Erythroblast (primary cell): ENCODE measurements at regions not wholly inside any gene's neighbourhood (a gene's known extent, or its start where the extent isn't known, plus 50 kb on each side); places are given as distances from the start of the nearest gene placed in this dataset.
A peak's percentile ranks its signal among the peaks of the same experiment; 100 is the strongest.

Source experiments
- DNase-seq, 2 experiments: peaks; one replicate each; lab custom pipeline; 2025; lab: John Stamatoyannopoulos, UW
- GATA1 ChIP-seq: IDR thresholded peaks from 2 replicates; pipeline ENCODE4 v1.6.1; 2011; ENCODE audit warnings: low read depth, mild to moderate bottlenecking, control low read depth, low read length, moderate library complexity
- POLR2A ChIP-seq: IDR thresholded peaks from 2 replicates; pipeline ENCODE4 v1.6.1; 2011; ENCODE audit warnings: mild to moderate bottlenecking, low read length

- no peak for TF ChIP-seq POLR2A
- no peak for TF ChIP-seq GATA1
- DNase-seq: no peak
Observed at GRCh38 chr17:79405823-79406222, 205.0 kb downstream of the RBFOX3 start.

- DNase-seq: no peak
- no peak for TF ChIP-seq POLR2A
- TF ChIP-seq GATA1: no peak
Observed at GRCh38 chr17:79404136-79404911, 206.5 kb downstream of the RBFOX3 start.

DNA sequence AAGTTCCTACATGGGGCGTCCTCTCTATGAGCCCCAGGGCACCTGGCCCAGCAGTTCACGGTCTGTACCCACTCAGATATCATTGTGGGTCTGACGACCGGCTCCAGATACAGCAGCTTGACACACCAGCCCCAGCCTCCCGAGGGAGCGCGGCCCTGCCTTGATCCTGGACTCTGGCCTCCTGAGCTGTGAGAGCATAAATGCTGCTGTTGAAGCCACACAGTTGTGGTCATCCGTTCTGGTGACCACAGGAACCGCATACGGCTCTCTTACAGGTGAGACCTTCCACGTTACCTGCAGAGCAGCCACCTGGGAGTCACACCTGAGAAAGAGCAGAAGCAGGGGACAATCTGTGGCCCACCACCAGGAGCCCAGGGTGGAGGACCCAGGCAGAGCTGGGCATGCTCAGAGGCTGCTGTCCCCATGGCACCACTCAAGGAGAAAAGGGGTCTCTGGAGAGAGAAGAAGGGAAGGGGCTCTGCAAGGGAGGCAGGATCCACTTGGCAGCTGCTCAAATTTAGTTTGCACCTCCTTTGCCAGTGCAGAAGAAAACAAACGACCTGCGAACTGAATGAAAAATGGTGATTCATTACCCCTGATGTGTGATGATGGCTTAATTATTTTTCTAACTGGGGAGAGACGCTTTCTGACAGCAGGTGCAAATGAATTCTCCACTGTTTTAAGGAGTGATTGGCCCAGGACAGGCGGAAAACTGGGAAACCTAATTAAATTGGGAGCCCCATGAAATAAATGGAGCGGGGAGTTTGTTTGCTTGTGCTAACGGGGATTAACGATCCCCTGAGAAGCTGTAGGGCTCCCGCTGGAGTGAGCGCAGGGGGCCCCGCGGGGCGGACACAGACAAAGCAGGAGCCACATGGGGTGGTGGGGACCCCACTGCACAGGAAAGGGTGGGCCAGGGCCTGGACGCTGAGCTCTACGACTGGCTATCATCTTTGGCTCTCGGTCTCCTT is 208.9 kb downstream of the RBFOX3 start:
- TF ChIP-seq POLR2A (no peak), GATA1 (no peak)
- DNase-seq: no peak

GRCh38 chr17:79400989-79401703 is 209.7 kb downstream of the RBFOX3 start:
- no peak for TF ChIP-seq POLR2A
- no peak for TF ChIP-seq GATA1
- DNase-seq: peak; percentile 52 to 76

GRCh38 chr17:79399610-79400144 is 211.2 kb downstream of the RBFOX3 start:
- DNase-seq: no peak
- TF ChIP-seq GATA1: no peak
- TF ChIP-seq POLR2A: no peak

- no peak for DNase-seq
- TF ChIP-seq GATA1 (no peak), POLR2A (no peak)
Observed at GRCh38 chr17:79398441-79398840, 212.4 kb downstream of the RBFOX3 start.

DNA sequence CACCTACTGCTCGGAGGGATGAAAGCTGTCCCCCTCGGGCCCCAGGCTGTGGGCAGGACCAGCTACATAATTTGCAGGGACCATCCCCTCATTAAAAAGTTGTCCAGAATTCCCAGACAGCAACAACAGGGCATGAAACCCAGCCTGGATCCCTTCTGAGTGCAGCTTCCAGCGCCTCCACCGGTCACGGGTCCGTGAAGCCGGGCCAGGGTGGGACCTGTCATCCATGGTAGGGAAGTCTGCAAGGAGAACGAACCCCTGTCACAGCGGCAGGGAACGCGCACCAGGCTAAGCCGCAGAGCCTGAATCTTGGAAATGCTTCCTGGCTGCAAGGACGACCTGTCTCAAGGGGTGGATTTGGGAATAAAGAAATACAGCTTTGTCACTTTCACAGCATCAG is 214.2 kb downstream of the RBFOX3 start:
- TF ChIP-seq POLR2A (no peak), GATA1 (no peak)

GRCh38 chr17:79395545-79395944 is 215.3 kb downstream of the RBFOX3 start:
- TF ChIP-seq GATA1: no peak
- no peak for TF ChIP-seq POLR2A
- DNase-seq: no peak

More for the DNA sequence above, 214.2 kb downstream of the RBFOX3 start:
- DNase-seq: no peak

DNA sequence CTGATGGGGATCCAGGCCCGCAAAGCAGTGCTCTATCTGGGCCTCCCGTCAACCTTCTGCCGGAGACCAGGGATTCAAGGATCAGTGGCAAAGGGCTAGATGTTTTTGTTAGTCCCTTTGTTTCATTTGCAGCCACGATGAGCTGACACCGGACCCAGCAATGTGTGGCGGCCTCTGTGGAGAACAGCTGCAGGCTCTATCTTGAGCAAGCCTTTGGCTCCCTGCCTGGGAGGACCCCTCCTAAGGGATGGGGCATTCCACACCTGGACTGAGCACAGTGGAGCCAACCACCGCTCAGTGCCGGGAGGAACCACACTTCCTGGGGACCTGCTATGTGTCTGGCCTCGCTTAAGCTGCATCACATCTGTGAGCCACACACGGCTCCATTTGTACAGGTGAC is 215.8 kb downstream of the RBFOX3 start:
- DNase-seq: no peak
- TF ChIP-seq POLR2A (no peak), GATA1 (no peak)

- peak; percentile 40 to 72 for DNase-seq
- TF ChIP-seq GATA1 (no peak), POLR2A (no peak)
Observed at GRCh38 chr17:79393358-79394052, 217.3 kb downstream of the RBFOX3 start.

DNA sequence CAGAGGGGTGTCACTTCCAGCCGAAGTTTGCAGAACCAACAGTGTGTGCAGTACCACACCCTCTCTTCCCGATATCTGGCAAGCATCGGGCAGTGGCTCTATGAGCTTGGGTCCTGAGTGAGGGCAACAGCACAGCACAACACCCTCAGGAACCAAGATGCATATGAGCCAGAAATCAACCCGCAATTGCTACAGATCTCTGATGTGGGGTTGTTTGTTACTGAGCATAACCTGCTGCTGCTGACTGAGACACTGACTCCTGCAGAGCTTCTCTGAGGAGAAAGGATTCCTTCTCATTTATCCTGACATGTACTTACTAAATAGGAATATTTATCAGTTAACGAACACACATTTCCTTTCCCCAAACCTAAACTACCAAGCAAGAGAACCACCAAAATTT is 218.3 kb downstream of the RBFOX3 start:
- no peak for DNase-seq
- TF ChIP-seq POLR2A: no peak
- no peak for TF ChIP-seq GATA1

DNA sequence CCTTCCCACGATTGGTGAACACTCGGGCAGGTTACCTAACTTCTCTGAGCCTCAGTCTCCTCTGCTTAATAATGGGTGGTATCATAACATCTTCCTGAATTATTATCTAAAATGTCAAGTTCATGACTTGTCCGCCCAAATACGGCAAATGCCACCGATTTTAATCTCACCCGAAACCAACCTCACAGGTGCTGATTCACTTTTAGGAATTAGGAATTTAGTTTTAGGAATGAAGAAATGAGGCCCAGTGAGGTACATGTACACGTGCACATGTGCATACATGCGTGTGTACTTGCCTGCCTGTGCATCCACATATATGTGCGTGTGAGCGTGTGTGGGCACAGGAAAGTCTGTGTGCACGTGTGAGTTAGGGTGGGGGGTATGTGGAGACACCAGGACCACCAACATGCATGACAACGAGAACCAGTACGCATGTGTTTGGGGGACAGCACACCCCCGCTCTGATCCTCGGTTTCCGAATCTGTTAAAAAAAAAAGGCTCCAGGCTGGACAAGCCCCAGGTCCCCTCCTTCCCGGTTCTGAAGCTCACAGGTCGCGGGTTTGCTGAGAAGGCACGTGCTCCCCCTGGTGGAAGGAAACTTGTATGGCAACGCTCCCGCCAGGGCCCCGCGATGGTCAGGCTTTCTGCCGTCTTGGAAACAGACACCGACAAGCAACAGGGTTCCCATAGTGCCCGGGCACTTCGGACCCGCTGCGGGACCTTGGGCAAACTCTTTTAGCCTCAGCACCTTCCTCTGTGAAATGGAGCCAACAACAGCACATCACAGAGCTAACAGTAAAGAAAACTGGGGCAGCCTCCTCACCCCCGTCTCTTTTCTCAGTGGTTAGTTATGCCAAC is 219.2 kb downstream of the RBFOX3 start:
- TF ChIP-seq POLR2A: no peak
- no peak for TF ChIP-seq GATA1
- DNase-seq: peak; percentile 53 to 77
